Stimulated activated CD4-positive, alpha-beta T cell treated with anti-CD3 and anti-CD28 coated beads, Interleukin-12 subunit alpha, Interleukin-12 subunit beta, amount 100 ng/mL, for 4 hours (primary cell): ENCODE measurements at regions not wholly inside any gene's neighbourhood (a gene's known extent, or its start where the extent isn't known, plus 50 kb on each side); places are given as distances from the start of the nearest gene placed in this dataset.

Source experiments
- DNase-seq: peaks from one replicate; pipeline ENCODE4 v3.0.0-alpha.2; 2020

- no peak for DNase-seq
These were observed 515.8 kb downstream of the GALR1 start for GRCh38 chr18:77765468-77765867.

DNA sequence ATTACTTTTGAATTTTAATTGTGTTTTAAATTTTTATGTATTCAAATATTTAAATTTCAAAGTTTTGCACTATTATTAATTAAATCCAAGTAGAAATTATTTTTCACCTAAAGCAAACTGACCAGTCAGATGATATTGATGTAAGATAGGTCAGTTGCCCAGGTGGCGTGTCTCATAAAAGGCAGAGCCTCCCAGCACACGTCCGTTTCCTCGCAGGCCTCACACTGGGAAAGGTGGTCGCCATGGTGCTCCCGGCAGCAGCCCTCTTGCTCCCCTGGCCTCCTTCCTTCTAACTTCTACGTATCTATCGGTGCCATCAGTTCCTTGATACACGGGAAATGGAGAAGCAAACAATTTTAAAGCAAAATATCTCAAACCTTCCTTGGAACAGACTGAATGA lies 516.8 kb downstream of the GALR1 start:
- DNase-seq = no peak

GRCh38 chr18:77772177-77772576 lies 522.5 kb downstream of the GALR1 start:
- no peak for DNase-seq

DNA sequence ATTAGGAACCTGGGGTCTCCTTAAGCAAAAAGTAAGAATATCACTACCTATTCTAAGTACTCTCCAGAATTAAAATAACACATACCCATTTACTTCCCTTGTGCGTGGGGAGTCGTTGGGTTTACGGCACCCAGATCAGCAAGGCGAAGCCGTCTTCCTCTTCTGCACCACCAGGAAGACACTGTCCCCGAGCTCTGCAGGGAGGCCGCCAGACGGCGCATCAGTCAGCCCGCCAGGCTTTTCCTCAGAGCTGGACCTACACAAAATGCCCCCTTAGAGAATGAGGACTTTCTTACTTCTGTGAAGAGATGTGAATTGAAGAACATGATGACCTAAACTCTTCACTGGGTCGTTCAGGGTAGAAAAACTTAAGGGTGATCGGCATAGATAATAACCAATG lies 526.5 kb downstream of the GALR1 start:
- DNase-seq = no peak

- no peak for DNase-seq
These were observed 527.5 kb downstream of the GALR1 start for GRCh38 chr18:77777163-77777562.

GRCh38 chr18:77784759-77785379 lies 535.2 kb downstream of the GALR1 start:
- DNase-seq = no peak

- no peak for DNase-seq
These were observed 535.8 kb downstream of the GALR1 start for GRCh38 chr18:77785415-77785975.

DNA sequence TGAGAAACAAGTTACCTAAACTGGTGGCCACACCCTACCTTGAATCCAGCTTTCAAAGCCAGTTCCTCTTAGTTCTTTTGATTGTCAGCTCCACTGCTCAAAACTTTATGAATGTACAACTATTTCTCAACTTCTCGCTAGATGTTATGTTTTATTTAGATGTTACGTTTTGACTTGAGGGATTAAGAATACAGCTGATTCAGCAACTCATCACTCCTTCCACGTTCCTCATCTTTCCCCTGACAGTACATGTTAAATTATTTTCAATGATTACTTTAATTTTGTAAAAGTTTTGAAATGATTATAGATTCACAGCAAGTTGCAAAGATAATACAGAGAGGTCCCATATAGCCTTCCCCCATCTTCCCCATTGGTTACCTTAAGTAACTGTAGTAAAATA lies 553.4 kb downstream of the GALR1 start:
- no peak for DNase-seq

DNA sequence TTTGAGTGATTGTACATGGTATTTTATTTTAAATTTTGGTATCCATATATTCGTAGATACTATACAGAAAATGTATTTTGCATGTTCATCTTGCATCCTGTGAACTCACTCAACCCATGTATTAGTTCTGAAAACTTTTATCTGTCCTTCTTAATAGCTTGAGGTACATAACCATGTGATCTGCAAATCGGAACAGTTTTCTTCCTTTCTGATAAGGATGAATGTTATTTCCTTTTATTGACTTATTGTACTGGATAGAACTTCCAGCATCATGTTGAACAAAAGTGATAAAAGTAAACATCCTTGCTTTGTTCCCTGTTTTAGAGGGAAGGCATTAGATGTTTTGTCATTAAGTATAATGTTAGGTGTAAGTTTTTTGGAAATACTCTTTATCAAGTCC lies 554.7 kb downstream of the GALR1 start:
- no peak for DNase-seq

DNA sequence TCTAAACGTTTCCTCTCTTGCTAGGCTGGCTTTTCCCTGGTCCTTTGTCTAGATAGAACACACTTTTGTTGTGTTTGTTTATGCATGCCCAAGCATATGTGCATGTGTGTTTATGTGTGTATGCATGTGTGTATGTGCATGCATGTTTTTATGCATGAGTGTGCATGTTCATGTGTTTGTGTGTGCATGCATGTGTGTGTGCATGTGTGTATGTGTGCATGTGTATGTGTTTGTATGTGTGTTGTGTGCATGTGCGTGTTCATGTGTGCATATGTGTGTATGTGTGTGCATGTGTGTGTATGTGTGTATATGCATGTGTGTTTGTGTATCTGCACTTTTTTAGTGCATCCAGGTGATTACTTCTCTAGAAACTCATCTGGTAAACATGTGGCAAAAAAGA lies 558.0 kb downstream of the GALR1 start:
- DNase-seq = no peak

DNA sequence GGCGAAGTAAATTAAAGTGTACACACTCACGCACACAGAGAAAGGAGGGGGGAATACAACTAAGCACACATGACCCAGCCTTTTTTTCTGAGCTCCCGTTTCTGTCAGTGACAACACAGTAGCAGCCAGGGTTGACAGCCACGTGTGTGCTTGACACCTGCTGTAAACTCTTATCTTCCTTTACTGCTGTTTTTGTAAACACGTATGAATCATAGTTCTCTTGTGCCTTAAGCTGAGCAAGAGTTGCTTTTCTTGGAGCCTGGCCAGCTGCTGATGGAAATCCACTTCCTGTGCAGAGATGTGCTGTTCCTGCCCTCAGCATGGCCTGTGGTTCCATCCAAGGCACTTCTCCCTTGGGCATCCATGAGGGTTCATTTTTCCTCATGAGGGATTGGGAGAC lies 561.9 kb downstream of the GALR1 start:
- DNase-seq = no peak

- DNase-seq = no peak
These were observed 566.2 kb downstream of the GALR1 start for GRCh38 chr18:77815666-77816338.

- DNase-seq = no peak
These were observed 568.7 kb downstream of the GALR1 start for GRCh38 chr18:77818328-77818727.

DNA sequence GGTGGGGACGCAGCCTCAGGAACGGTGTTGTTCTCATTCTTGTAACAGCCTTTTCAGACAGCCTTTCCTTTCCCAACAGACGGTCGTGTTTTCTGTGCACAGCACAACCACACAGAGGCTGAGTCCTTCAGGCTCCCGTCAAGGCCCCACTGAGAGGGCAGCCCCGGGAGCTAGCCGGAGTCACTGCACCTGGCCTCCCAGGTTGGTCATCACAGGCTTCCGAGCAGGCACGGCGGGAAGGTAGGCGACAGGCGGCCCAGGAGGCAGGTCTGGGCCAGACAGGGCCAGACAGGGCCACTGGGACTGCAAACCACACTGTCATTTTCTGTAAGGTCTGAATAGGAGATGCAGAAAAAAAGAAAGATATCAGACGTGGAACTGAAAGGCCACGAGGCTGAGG lies 570.8 kb downstream of the GALR1 start:
- DNase-seq = no peak

GRCh38 chr18:77821892-77822291 lies 572.2 kb downstream of the GALR1 start:
- DNase-seq = no peak

DNA sequence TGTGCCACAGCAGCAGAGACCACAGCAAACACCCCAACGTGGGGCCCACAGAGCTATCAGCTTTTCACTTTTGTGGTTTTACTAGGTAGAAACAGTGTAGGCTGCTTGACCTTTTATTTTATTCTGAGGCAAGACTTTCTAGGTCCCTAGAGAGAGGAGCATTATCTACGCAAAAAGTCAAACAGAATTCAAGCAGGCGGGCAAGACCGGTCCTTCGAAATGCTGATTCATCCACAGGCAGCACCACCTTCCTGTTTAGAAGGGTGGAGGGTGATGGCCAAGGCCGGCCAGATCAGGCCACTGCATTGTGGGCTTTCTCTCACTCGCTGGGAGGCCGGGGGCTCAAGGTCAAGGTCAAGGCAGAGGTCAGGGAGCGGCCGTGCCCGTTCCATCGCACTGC lies 573.0 kb downstream of the GALR1 start:
- no peak for DNase-seq

DNA sequence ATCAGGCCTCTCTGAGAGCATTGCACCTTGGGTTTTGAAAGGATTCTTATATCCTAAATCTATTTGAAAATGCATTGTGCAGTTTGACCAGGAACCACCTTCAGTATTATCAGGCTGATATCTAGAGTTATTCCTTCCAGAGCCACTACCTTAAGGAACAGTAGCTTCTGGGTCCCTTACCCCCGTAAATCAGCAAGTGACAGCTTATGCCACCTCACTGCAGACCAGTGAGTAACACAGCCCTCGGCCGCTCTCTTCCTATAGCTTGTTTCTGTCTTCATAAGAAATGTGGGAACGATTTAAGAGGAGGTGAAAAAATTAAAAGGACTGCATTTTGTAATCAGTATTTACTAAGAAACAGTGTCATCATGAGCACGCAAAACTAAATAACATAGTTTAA lies 584.2 kb downstream of the GALR1 start:
- DNase-seq = no peak

DNA sequence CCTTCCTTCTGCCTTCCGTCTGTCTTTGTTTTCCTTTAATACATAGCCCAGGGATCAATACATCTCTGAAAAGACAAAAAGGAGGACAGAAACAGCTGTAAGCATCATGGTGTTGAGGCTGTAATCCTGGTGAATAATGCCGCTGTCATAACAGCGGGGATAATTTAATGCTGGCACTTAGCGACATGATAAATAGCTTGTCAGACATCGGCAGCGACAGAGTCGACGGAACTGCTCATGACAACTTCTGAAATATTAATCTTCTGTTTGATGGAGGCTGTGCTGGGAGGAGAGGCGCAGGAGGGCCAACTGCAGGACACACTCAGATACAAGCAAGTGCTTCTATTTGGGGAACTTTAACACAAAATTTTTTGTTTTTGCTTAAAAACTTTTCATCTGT lies 602.2 kb downstream of the GALR1 start:
- no peak for DNase-seq

- no peak for DNase-seq
These were observed 604.2 kb downstream of the GALR1 start for GRCh38 chr18:77853859-77854258.

DNA sequence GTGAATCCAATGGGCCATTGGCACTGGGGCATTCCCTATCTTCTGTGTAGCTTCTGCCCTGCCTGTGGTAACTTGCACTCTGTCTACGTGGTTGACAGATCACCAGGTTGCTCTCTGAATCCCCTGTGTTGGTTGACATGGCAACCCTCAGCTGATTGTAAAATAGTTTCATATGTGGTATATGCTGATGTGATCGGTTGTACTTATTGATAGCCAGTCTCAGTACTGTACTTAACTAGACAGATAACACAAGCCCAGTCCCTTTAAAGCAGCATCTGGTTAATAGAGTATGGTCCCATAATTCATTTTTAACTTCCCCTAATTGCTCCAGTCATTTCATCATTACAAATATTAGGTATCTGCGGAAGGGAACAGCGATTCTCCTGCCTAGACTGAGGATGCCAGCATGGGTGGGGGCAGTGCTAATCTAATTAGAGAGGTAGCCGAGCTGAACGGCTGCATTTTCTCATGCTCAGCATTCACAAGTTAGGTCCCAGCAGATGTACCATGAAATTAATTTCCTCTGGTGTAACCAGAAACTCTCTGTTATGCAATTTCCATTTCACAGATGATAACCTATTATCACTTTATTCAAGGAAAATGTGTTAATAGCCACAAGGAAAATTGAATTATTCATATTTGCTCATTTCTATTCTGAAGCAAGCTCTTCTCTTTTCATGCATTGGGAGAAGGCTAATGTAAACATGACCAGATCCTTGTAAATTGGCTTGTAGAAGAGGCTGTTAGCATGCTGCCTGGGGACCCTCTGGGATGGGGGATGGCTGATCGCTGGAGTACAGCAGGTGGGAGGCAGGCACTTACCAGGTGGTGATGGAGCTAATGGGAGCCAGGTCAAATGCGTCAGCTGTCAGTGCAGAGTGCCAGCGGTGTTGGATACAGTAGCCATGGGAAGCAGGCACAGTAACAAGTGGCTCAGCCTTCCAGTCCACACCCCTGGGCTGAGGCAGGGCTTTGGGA lies 608.3 kb downstream of the GALR1 start:
- no peak for DNase-seq

DNA sequence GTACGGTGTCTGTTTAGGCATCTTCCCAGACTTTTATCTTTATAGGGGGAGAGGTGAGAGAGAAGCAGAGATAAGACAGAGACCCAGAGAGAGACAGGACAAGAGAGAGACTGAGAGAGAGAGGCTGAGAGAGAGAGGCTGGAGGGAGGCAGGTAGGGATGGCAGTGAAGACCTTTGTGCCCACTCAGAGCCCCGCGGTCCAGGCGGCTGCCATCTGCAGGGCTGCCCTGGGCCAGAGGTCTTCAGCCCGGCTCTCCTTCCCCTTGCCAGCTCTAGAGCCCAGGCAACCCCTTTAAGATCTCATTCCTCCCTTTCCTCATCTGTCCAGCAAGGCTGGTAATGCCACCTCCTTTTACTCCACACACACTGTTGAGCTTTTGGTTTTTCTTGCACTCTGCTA lies 610.0 kb downstream of the GALR1 start:
- DNase-seq = no peak

- no peak for DNase-seq
These were observed 612.6 kb downstream of the GALR1 start for GRCh38 chr18:77862066-77862757.

GRCh38 chr18:77865853-77866252 lies 616.2 kb downstream of the GALR1 start:
- no peak for DNase-seq
